Suppressor macrophage (primary cell): ENCODE measurements at regions not wholly inside any gene's neighbourhood (a gene's known extent, or its start where the extent isn't known, plus 50 kb on each side); places are given as distances from the start of the nearest gene placed in this dataset.
"Not testable (repeated sequence)": the region's sequence is repeated elsewhere in the genome, so short reads cannot be mapped to it uniquely, and the experiment has no call there.

Source experiments
- DNase-seq, 4 experiments: peaks; one replicate each; pipeline ENCODE4 v3.0.0-alpha.2; 2020 to 2022

GRCh38 chr6:86872810-86873209 lies 64.5 kb upstream of the HTR1E start:
- DNase-seq, result not testable (repeated sequence)

DNA sequence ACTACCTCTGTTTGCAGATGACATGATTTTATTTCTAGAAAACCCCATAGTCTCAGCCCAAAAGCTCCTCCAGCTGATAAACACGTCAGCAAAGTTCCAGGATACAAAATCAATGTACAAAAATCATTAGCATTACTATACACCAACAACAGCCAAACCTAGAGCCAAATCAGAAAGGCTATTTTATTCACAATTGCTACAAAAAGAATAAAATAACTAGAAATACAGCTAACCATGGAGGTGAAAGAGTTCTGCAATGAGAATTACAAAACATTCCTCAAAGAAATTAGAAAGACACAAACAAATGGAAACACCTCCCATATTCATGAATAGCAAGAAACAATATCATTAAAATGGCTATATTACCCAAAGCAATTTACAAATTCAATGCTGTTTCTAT lies 65.6 kb upstream of the HTR1E start:
- peak in 2 of 4 experiments; percentile 13 to 22 for DNase-seq

DNA sequence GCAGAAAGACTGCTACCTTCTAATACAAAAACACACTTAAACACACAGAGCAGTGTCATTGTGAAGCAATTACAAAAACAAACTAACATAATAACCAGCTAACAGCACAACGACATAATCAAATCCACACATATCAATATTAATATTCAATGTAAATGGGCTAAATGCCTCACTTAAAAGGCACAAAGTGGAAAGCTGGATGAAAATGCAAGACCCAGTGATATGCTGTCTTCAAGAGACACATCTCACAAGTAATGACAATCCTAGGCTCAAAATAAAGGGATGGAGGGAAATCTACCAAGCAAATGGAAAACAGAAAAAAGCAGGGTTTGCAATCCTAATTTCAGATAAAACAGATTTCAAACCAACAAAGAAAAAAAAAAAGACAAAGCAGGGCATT lies 67.8 kb upstream of the HTR1E start:
- no peak for DNase-seq

DNA sequence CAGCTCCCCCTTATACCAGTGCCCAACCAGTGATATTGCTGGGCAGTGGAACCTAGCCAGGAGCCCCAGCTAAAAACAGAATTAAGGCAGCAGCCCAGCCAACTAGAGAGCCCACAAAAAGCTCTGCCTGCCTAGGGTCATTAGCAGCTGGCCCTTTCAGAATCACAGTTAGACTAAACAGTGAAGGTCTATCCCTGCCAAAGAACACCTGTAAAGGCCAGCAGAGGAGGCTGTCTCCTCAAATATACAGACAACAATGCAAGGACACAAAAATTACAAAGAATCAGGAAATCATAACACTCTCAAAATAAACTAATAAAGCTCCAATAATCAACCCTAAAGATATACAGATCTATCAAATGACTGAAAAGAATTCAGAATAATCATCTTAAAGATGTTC lies 77.8 kb upstream of the HTR1E start:
- DNase-seq, result no peak

DNA sequence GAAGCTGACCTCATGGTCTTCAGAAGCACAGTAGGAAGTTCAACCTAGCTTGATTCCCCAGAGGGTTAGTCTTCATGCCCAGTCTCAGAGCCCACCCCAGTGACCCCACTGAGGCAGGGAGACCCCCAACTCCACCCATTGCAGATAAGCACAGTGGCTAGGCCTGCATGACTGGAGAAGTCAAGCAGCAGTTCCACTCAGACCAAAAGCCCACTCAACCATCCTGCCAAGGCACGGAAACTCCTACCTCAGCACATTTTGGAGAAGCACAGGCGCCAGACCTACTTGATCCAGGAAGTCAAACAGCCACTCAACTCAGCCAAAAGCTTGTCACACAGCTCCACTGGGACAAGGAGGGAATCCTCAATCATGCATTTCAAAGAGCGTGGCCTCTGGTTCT lies 78.4 kb upstream of the HTR1E start:
- no peak for DNase-seq

GRCh38 chr6:86857783-86858182 lies 79.5 kb upstream of the HTR1E start:
- DNase-seq, result no peak

DNA sequence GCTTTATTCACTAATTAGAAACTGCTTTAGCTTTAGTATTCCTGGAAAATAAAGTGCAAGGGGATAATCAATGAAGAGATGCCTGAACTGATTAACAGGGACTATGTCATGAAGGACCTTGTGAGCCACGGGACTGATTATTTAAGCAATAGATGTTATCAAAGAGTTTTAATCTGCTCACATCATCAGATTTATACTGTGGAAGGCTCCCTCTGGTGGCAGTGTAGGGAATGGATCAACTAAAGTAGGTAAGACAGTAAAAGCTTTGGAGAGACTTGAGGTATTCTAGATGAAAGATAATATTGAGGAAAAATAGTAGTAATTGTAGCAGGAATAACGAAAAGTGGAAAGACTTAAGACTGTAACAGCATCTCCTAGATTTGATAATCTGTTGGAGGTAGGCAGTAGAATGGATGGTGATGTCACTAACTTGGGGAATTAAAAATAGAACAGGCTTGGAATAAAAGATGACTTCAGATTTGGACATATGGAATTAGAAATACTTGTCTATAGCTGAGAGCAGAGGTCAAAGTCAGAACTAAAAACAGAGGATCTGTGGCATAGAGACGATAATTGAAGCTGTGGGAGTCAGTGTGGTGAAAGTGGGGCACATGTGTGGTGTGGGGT lies 80.3 kb upstream of the HTR1E start:
- DNase-seq, result peak; percentile 44 to 63 (median 47)

GRCh38 chr6:86856379-86856778 lies 80.9 kb upstream of the HTR1E start:
- DNase-seq, result no peak

DNA sequence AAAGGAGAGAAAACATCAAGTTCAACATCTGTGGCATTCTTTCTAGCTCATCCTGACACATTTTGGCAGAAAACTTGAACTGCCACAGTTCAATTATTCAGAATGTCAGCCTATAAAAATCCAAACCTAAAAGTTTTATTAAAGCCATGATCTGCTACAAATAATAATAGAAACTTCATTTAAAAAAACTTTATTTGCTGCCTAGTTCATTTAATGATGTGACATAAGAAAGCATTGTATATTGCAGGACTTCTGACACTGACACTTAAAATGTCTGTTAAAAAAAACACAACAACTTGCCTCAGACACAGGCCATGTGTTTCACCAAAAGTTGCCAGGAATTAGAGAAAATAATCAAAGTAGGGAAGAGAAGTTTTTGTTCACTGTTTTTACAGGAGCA lies 88.3 kb upstream of the HTR1E start:
- no peak for DNase-seq

DNA sequence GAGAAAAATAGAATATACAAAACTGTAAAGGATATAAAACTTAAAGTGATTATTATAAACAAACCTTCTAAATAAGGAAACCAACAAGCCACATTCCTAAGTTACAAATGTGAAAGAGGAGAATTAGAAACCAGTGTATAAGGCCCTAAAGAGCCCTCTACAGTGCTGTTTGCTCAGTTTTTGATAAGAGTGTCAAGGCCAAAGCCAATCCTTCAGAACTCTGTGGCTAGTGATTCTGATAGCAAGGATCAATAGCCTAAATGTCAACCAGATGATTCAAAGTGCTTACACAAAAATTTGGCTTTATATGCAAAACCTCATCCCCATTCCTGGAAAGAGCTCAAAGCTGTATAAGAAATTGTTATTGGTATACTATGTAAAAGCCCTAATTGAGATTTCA lies 104.6 kb upstream of the HTR1E start:
- DNase-seq, result no peak

- DNase-seq, result no peak
Measured at GRCh38 chr6:86825436-86825835, 111.9 kb upstream of the HTR1E start.

DNA sequence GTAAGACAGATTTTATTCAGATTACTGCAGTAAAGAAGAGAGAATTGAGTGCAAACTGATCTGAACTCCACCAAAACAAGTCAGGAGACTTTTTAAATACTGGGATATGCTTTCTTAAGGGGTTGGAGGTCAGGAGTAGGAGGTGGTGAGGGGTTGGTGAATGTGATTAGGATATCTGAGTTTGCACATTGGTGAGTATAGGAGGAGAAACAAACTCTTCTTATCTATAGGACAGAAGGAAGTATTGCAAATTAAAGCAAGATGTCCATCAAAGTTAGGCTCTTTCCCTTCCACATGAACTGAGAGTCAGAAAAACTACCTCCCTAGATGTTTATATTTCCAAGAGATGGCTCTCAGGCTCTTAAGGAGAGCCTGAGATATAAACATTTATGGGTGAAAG lies 114.6 kb upstream of the HTR1E start:
- no peak for DNase-seq

GRCh38 chr6:86820750-86821149 lies 116.6 kb upstream of the HTR1E start:
- DNase-seq, result no peak

DNA sequence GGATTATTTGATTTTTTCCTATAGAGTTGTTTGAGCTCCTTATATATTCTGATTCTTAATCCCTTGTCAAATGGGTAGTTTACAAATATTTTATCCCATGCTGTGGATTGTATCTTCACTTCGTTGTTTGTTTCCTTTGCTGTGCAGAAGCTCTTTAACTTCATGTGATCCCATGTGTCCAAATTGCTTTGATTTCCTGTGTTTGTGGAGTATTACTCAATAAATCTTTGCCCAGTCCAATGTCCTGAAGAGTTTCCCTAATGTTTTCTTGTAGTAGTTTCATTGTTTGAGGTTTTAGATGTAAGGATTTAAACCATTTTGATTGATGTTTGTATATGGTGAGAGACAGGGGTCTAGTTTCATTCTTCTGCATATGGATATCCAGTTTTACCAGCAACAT lies 143.7 kb upstream of the HTR1E start:
- DNase-seq, result no peak

DNA sequence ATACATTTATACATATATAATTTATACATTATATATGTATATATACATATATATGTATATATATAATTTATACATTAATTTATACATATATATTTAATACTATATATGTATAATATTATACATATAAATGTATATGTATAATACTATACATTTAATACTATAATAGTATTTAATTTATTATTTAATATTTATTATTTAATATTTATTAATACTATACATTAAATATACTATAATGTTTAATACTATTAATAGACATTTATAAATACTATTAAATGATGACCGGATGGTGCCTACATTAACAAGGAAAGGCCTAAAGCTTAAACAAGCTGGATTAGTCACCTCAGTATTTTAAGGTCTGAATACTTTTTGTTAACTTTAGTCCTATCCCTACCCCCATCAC lies 145.9 kb upstream of the HTR1E start:
- DNase-seq, result no peak

- no peak for DNase-seq
Measured at GRCh38 chr6:86789779-86790411, 147.4 kb upstream of the HTR1E start.

DNA sequence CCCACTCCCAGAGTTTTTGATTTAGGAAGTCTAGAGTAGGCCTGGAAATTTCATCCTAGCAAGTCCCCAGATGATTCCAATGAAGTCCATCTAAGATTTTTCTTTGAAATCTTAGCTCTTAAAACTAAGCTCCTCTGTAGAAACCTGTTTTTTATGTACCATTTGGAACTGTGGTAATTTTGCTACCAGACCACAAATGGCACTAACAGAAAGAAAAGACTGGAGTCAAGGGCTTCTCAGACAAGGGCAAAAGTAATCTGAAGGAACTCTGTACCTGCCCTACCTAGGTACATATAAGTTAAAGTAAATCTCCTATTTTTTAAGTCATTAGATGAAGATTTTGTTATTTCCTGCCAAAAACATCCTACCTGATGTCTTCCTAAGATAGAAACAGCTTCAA lies 155.0 kb upstream of the HTR1E start:
- DNase-seq, result no peak

DNA sequence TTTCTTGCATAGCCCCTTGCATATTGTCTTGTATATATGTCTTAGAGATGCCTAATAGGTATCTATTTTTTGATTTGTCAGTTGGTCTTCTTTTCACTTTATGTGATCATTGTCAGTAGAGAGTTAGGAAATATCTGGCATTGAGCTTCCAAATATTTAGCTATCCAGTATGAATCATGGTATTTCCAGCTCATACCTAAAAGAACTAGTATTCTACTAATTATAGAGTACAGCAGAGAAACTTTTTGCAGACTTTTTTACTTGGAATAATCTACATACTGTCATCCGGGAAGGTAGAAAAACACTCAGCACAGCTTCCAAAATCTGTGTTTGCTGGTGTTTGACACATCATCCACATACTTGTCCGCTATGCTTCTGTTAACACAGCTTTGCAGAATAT lies 156.4 kb upstream of the HTR1E start:
- DNase-seq, result no peak

DNA sequence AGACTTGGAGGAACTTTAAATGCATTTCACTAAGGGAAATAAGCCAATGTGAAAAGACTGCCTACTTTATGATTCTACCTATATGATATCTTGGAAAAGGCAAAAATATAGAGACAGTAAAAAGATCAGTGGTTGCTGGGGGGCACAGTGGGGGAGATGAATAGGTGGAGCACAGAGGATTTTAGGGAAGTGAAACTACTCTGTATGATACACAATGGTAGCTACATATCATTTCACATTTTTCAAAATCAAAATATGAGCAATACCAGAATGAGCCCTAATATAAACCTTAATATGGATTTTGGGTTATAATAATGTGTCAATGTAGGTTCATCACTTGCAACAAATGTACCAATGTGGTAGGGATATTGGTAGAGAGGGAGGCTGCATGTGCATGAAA lies 161.4 kb upstream of the HTR1E start:
- no peak for DNase-seq

DNA sequence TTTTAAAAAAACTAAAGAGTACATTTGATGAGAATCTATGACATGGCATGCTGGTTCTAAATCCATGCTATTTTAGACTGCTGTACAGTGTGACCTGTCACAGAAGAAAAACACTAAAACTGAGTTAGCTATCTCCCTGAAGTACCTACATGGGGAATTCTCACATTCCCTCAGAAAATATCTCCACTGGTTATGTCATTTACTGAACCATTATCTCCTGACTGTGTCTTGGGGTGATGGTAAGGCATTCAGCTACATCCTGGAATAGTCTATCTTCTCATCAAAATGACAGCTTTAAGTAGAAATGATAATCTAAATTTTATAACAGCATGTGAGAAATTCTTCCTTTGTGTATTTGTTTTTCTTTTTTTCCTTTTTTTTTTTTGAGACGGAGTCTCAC lies 172.1 kb upstream of the HTR1E start:
- DNase-seq, result no peak

DNA sequence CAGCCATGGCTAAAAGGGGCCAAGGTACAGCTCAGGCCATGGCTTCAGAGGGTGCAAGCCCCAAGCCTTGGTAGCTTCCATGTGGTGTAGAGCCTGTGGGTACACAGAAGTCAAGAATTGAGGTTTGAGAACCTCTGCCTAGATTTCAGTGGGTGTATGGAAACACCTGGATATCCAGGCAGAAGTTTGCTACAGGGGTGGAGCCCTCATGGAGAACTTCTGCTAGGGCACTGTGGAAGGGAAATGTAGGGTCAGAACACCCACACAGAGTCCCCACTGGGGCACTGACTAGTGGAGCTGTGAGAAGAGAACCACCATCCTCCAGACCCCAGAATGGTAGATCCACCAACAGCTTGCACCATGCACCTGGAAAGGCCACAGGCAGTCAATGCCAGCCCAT lies 177.4 kb upstream of the HTR1E start:
- DNase-seq, result not testable (repeated sequence)

- no peak for DNase-seq
Measured at GRCh38 chr6:86756640-86757229, 180.6 kb upstream of the HTR1E start.

GRCh38 chr6:86744048-86744447 lies 193.3 kb upstream of the HTR1E start:
- no peak for DNase-seq

- DNase-seq, result no peak
Measured at GRCh38 chr6:86738078-86738477, 199.2 kb upstream of the HTR1E start.

DNA sequence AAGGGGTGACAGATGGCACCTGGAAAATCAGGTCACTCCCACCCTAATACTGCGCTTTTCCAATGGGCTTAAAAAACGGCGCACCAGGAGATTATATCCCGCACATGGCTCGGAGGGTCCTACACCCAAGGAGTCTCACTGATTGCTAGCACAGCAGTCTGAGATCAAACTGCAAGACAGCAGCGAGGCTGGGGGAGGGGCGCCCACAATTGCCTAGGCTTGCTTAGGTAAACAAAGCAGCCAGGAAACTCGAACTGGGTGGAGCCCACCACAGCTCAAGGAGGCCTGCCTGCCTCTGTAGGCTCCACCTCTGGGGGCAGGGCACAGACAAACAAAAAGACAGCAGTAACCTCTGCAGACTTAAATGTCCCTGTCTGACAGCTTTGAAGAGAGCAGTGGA lies 205.7 kb upstream of the HTR1E start:
- not testable (repeated sequence) for DNase-seq
